ENCODE measurements at regions not wholly inside any gene's neighbourhood (a gene's known extent, or its start where the extent isn't known, plus 50 kb on each side); places are given as distances from the start of the nearest gene placed in this dataset.

- TF ChIP-seq EZH2 (IDR thresholded peaks at IDR 0.05; ENCODE audit: insufficient read depth, low read length) = no peak
- no peak for TF ChIP-seq CTCF (IDR thresholded peaks at IDR 0.05; ENCODE audit: insufficient read depth, low read depth, low read length)
Measured at GRCh38 chr4:158428242-158428641, 93.4 kb upstream of the RXFP1 start.

All from astrocyte (in vitro differentiated cells and primary cell).